ENCODE measurements at regions not wholly inside any gene's neighbourhood (a gene's known extent, or its start where the extent isn't known, plus 50 kb on each side); places are given as distances from the start of the nearest gene placed in this dataset.

DNA sequence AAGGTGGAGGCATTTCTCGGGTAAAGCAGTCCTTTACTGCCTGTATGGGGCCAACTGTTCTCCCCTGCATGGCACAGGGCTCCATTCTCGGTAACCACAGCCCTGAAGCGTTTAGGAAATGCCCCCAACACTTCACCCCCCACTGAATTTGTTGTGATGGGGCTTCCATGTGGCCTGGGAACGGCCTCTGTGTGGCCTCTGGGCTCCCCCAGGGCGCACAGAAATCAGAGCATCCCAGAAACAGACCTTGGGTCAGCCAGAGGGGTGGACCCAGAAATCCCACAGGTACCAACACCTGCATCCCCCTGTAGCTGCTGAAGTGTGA is 153.7 kb upstream of the VSTM2B start:
- TF ChIP-seq, protein P1, sequence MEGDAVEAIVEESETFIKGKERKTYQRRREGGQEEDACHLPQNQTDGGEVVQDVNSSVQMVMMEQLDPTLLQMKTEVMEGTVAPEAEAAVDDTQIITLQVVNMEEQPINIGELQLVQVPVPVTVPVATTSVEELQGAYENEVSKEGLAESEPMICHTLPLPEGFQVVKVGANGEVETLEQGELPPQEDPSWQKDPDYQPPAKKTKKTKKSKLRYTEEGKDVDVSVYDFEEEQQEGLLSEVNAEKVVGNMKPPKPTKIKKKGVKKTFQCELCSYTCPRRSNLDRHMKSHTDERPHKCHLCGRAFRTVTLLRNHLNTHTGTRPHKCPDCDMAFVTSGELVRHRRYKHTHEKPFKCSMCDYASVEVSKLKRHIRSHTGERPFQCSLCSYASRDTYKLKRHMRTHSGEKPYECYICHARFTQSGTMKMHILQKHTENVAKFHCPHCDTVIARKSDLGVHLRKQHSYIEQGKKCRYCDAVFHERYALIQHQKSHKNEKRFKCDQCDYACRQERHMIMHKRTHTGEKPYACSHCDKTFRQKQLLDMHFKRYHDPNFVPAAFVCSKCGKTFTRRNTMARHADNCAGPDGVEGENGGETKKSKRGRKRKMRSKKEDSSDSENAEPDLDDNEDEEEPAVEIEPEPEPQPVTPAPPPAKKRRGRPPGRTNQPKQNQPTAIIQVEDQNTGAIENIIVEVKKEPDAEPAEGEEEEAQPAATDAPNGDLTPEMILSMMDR (IDR thresholded peaks at IDR 0.05) = no peak
- TF ChIP-seq ZFX (IDR thresholded peaks at IDR 0.05; ENCODE audit: borderline replicate concordance) = no peak

All from 22Rv1 (cell line).